GM20000 (cell line): ENCODE measurements at regions not wholly inside any gene's neighbourhood (a gene's known extent, or its start where the extent isn't known, plus 50 kb on each side); places are given as distances from the start of the nearest gene placed in this dataset.

ENCODE experiments used
- DNase-seq: peaks from one replicate; pipeline ENCODE4 v3.0.0; 2012; ENCODE audit warnings: low spot score
- CTCF ChIP-seq: IDR thresholded peaks from 2 replicates; pipeline ENCODE4 v1.5.1; 2012; ENCODE audit warnings: mild to moderate bottlenecking, control low read depth; ENCODE audit errors: extremely low read depth, missing control alignments

- DNase-seq: no peak
- TF ChIP-seq CTCF: no peak
Observed at GRCh38 chr6:93496548-93496947, 77.2 kb upstream of the EPHA7 start.

DNA sequence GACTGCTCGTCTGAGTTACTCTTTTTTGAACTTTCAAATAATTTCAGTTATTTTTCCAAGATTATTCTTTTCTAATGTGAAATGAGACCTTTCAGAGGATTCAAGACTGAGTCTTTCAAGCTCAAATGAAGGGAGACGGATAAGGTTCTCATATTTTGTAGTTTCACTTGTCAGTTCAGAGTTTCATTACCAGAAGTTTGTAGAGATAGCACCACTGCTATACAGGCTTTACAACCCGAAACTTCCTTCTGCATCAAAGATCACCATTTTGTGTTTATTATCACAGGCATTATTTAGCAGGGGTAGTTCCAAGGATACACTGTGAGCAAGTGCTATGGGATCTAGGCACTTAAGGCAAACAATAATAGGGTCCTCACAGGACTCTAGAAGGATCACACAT, 74.7 kb upstream of the EPHA7 start:
- TF ChIP-seq CTCF: no peak
- no peak for DNase-seq

GRCh38 chr6:93474733-93475179, 55.4 kb upstream of the EPHA7 start:
- no peak for DNase-seq
- no peak for TF ChIP-seq CTCF

- TF ChIP-seq CTCF: no peak
- no peak for DNase-seq
Observed at GRCh38 chr6:93471281-93471680, 51.9 kb upstream of the EPHA7 start.
